Caco-2 (cell line): ENCODE measurements at regions not wholly inside any gene's neighbourhood (a gene's known extent, or its start where the extent isn't known, plus 50 kb on each side); places are given as distances from the start of the nearest gene placed in this dataset.

Experiments
- BruUV-seq: library from RNA; stranded (reverse); fragments of 400-500 nt; replicated peaks from 2 replicates; lab custom pipeline; 2021; lab: Mats Ljungman, UMichigan
- CTCF ChIA-PET: fragments of 300-600 bp; sonication (Branson Sonifier 250); formaldehyde crosslinking; loops from one replicate; lab custom pipeline; 2022; ENCODE audit warnings: antibody characterized with exemption; lab: Charles Lee
- POLR2A ChIA-PET: fragments of 300-600 bp; sonication (Branson Sonifier 250); formaldehyde crosslinking; loops from one replicate; lab custom pipeline; 2022; ENCODE audit warnings: antibody characterized with exemption; lab: Charles Lee
- DNase-seq, 2 experiments: peaks; one replicate each; pipeline versions ENCODE4 v3.0.0 to v3.0.0-alpha.2; 2020 to 2022
- H3K27me3 ChIP-seq: replicated peaks from 2 replicates; pipeline ENCODE4 v1.6.0; 2011; ENCODE audit warnings: low read length; ENCODE audit not compliant: control insufficient read depth, insufficient read depth
- H3K36me3 ChIP-seq: 2 replicates; pipeline ENCODE4 v1.5.1; 2011; ENCODE audit warnings: low read length; ENCODE audit not compliant: control insufficient read depth, insufficient read depth
- H3K4me1 ChIP-seq: fragments of 250-450 bp; sonication (Bioruptor Pico); 2 replicates; pipeline ENCODE4 v1.5.1; 2020; ENCODE audit warnings: mild to moderate bottlenecking
- H3K4me3 ChIP-seq: 2 replicates; pipeline ENCODE4 v1.5.1; 2011; ENCODE audit warnings: low read depth, mild to moderate bottlenecking, control low read depth, low read length
- H3K9me3 ChIP-seq: fragments of 250-450 bp; sonication (Bioruptor Pico); 2 replicates; pipeline ENCODE4 v1.5.1; 2020; ENCODE audit warnings: mild to moderate bottlenecking, moderate library complexity
- H3K27ac Mint-ChIP-seq: one replicate; pipeline ENCODE4 v1.8.0; 2022; ENCODE audit warnings: mixed read lengths; ENCODE audit not compliant: unreplicated experiment
- H3K27me3 Mint-ChIP-seq: one replicate; pipeline ENCODE4 v1.8.0; 2022; ENCODE audit warnings: mixed read lengths; ENCODE audit not compliant: insufficient read depth, unreplicated experiment
- H3K36me3 Mint-ChIP-seq: one replicate; pipeline ENCODE4 v1.8.0; 2022; ENCODE audit warnings: mild to moderate bottlenecking, mixed read lengths; ENCODE audit not compliant: insufficient read depth, unreplicated experiment
- H3K4me1 Mint-ChIP-seq: one replicate; pipeline ENCODE4 v1.8.0; 2022; ENCODE audit warnings: low read depth, mixed read lengths; ENCODE audit not compliant: unreplicated experiment
- H3K4me3 Mint-ChIP-seq: one replicate; pipeline ENCODE4 v1.8.0; 2022; ENCODE audit warnings: mild to moderate bottlenecking, moderate library complexity, mixed read lengths; ENCODE audit not compliant: unreplicated experiment
- H3K9me3 Mint-ChIP-seq: one replicate; pipeline ENCODE4 v1.8.0; 2022; ENCODE audit warnings: mixed read lengths; ENCODE audit not compliant: unreplicated experiment
- intact Hi-C: fragments of 100-400 bp; cut with micrococcal nuclease; formaldehyde crosslinking; loops from one replicate; pipeline ENCODE4 v1.10.0; 2022; ENCODE audit not compliant: unreplicated experiment
- TF ChIP-seq, protein P1 (sequence below), 2 experiments: fragments of 200-600 bp in 1 of 2; IDR thresholded peaks; 1 replicate in 1 of 2; 2 replicates in 1 of 2; pipeline versions ENCODE4 v1.5.1 to v1.8.0; 2011 to 2022; ENCODE audit warnings: antibody characterized with exemption in 1 of 2, control low read depth in 1 of 2, inconsistent platforms in 1 of 2, low read depth in 1 of 2, low read length in 1 of 2, mild to moderate bottlenecking in 1 of 2, moderate library complexity in 1 of 2; ENCODE audit not compliant: insufficient read depth in 1 of 2, severe bottlenecking in 1 of 2, unreplicated experiment in 1 of 2

DNA sequence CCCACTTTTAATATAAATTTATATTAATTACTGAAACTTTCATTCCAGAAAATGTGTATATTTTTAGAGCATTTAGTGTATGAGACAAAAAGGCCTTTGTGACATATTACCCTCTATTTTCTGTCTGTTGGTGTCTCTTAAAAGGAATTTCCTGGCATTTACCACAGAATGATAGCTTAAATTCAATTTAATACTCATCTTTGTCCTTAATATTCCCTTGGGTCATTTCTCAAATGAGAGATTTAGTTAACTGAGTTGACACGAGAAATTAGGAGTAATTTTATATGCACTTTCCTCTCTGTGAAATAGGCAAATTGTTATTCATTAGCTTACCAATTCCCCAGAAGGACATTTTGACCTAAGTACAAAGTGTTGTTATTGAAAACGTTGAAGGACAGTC is 101.7 kb upstream of the CTTNBP2 start:
- TF ChIP-seq, protein P1, sequence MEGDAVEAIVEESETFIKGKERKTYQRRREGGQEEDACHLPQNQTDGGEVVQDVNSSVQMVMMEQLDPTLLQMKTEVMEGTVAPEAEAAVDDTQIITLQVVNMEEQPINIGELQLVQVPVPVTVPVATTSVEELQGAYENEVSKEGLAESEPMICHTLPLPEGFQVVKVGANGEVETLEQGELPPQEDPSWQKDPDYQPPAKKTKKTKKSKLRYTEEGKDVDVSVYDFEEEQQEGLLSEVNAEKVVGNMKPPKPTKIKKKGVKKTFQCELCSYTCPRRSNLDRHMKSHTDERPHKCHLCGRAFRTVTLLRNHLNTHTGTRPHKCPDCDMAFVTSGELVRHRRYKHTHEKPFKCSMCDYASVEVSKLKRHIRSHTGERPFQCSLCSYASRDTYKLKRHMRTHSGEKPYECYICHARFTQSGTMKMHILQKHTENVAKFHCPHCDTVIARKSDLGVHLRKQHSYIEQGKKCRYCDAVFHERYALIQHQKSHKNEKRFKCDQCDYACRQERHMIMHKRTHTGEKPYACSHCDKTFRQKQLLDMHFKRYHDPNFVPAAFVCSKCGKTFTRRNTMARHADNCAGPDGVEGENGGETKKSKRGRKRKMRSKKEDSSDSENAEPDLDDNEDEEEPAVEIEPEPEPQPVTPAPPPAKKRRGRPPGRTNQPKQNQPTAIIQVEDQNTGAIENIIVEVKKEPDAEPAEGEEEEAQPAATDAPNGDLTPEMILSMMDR (IDR thresholded peaks at IDR 0.05; ENCODE audit: insufficient read depth in 1 of 2, low read depth in 1 of 2, low read length in 1 of 2, severe bottlenecking in 1 of 2, unreplicated experiment in 1 of 2) = no peak
- Mint-ChIP-seq H3K27ac (no peak overlapping the region), H3K4me1 (peaks cover 7% of the 10 kb centered on the region), H3K36me3 (no peaks in the 10 kb centered on the region), H3K27me3 (peaks cover 4% of the 10 kb centered on the region), H3K9me3 (no peaks in the 10 kb centered on the region), H3K4me3 (no peak overlapping the region)
- CTCF ChIA-PET = no interaction called here
- DNase-seq = no peak
- H3K4me3 ChIP-seq = no peak overlapping the region
- BruUV-seq = no TSS peak
- no peaks in the 10 kb centered on the region for H3K27me3 ChIP-seq
- intact Hi-C loops = no loop called here
- H3K4me1 ChIP-seq = no peaks in the 10 kb centered on the region
- H3K36me3 ChIP-seq = no peaks in the 10 kb centered on the region
- POLR2A ChIA-PET = no interaction called here
- H3K9me3 ChIP-seq = no peaks in the 10 kb centered on the region

DNA sequence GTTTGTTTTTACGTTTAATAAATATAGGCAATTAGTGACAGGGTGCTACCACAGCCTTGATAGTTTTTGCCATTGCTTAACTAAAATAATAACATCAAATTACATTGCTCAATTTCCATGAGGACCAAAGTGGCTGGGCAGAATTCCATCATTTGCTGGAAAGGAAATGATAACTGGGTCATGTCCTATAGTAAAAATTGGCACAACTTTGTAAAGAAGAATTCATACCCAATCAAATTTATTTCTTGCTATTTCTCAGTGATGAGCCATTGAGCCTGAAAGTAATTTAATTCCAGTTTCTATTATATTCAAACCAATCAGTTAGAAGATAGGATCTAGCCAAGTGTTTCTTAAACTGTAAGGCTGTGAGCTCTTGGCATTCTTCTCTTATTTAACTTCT is 102.2 kb upstream of the CTTNBP2 start:
- Mint-ChIP-seq H3K27me3 (peaks cover 7% of the 10 kb centered on the region), H3K36me3 (no peaks in the 10 kb centered on the region), H3K9me3 (no peaks in the 10 kb centered on the region), H3K27ac (no peak overlapping the region), H3K4me1 (peaks cover 6% of the 10 kb centered on the region), H3K4me3 (no peak overlapping the region)
- Histone ChIP-seq H3K4me1 (no peaks in the 10 kb centered on the region), H3K36me3 (no peaks in the 10 kb centered on the region), H3K27me3 (no peaks in the 10 kb centered on the region), H3K4me3 (no peak overlapping the region), H3K9me3 (no peaks in the 10 kb centered on the region)
- TF ChIP-seq, protein P1 (IDR thresholded peaks at IDR 0.05; ENCODE audit: insufficient read depth in 1 of 2, low read depth in 1 of 2, low read length in 1 of 2, severe bottlenecking in 1 of 2, unreplicated experiment in 1 of 2) = no peak
- POLR2A ChIA-PET = no interaction called here
- BruUV-seq = no TSS peak
- intact Hi-C loops = no loop called here
- no peak for DNase-seq
- CTCF ChIA-PET = no interaction called here

DNA sequence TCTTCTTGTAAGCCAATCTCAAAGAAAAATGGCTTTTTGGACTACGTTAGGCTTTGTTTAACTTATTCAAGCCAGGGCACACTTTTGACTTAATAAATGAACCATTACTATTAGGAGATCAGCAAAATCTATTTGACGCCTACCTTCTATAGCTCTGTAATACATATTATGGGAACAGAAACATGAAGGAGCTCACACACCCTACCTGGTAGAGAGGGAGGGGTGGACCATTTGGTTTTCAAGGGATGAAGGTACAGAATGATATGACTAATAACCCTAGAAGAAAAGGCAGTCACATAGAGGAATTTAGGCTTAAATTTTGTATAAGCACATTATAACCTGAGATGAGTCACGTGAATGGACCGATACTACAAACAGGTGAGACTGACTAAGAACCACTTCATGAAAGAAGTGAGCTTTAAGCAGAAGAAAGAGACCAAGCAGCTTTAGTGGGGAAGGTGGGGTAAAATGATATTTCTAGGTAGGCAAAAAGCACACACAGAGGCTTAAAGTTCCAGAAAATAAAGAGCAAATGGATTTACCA is 106.8 kb upstream of the CTTNBP2 start:
- H3K4me3 ChIP-seq = no peak overlapping the region
- ChIA-PET POLR2A (no interaction called here), CTCF (no interaction called here)
- intact Hi-C loops = no loop called here
- Mint-ChIP-seq H3K9me3 (no peaks in the 10 kb centered on the region), H3K4me1 (no peaks in the 10 kb centered on the region), H3K4me3 (no peak overlapping the region), H3K27ac (no peak overlapping the region), H3K27me3 (peaks cover 4% of the 10 kb centered on the region), H3K36me3 (no peaks in the 10 kb centered on the region)
- TF ChIP-seq, protein P1 (IDR thresholded peaks at IDR 0.05; ENCODE audit: insufficient read depth in 1 of 2, low read depth in 1 of 2, low read length in 1 of 2, severe bottlenecking in 1 of 2, unreplicated experiment in 1 of 2) = no peak
- no peak for DNase-seq
- H3K4me1 ChIP-seq = no peaks in the 10 kb centered on the region
- no TSS peak for BruUV-seq
- H3K9me3 ChIP-seq = no peaks in the 10 kb centered on the region
- no peaks in the 10 kb centered on the region for H3K36me3 ChIP-seq
- no peaks in the 10 kb centered on the region for H3K27me3 ChIP-seq
